ENCODE measurements at regions not wholly inside any gene's neighbourhood (a gene's known extent, or its start where the extent isn't known, plus 50 kb on each side); places are given as distances from the start of the nearest gene placed in this dataset.

DNA sequence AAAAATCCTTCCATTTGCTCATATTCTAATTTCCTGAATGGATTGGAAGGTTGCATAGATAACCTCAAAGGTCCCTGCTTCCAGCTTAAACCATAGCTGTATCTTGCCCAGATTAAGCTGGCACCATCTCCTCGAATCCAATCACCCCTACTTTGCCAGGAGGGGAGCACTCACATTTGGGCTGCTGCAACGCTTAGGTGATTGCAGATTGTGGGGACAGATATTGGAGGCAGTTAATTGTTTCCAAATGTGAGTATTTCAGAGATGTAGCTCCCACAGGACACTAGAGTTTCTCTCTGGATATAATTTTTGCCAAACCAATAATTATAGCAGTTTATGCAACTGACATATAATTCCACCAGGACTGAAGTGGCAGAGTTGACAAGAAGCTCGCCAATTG lies 53.5 kb upstream of the ACSL1 start:
- Histone ChIP-seq H3K27ac (ENCODE audit: low read depth in 2 of 2, low read length in 2 of 2) (no peak overlapping the region), H3K4me1 (ENCODE audit: control insufficient read depth in 2 of 3, insufficient read depth in 2 of 3, low read depth in 1 of 3, low read length in 3 of 3) (peaks cover 0 to 15% (median 5%) of the 10 kb centered on the region in 3 donors), H3K9me3 (ENCODE audit: control insufficient read depth in 2 of 3, insufficient read depth in 1 of 3, low read length in 3 of 3) (no peaks in the 10 kb centered on the region), H3K27me3 (ENCODE audit: control insufficient read depth, insufficient read depth, low read length) (no peaks in the 10 kb centered on the region), H3K4me3 (ENCODE audit: low read length in 3 of 3) (no peak overlapping the region), H3K36me3 (ENCODE audit: control insufficient read depth in 2 of 3, insufficient read depth in 3 of 3, low read length in 3 of 3) (no peaks in the 10 kb centered on the region), H3K9ac (ENCODE audit: low read length in 3 of 3) (no peak overlapping the region)
- FAIRE-seq (no peak), DNase-seq (no peak)
- TF ChIP-seq, protein P1, sequence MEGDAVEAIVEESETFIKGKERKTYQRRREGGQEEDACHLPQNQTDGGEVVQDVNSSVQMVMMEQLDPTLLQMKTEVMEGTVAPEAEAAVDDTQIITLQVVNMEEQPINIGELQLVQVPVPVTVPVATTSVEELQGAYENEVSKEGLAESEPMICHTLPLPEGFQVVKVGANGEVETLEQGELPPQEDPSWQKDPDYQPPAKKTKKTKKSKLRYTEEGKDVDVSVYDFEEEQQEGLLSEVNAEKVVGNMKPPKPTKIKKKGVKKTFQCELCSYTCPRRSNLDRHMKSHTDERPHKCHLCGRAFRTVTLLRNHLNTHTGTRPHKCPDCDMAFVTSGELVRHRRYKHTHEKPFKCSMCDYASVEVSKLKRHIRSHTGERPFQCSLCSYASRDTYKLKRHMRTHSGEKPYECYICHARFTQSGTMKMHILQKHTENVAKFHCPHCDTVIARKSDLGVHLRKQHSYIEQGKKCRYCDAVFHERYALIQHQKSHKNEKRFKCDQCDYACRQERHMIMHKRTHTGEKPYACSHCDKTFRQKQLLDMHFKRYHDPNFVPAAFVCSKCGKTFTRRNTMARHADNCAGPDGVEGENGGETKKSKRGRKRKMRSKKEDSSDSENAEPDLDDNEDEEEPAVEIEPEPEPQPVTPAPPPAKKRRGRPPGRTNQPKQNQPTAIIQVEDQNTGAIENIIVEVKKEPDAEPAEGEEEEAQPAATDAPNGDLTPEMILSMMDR (IDR thresholded peaks at IDR 0.05; ENCODE audit: borderline replicate concordance, extremely low read depth, insufficient read depth), result no peak
- intact Hi-C loops (cut with DNase I), result no loop called here

DNA sequence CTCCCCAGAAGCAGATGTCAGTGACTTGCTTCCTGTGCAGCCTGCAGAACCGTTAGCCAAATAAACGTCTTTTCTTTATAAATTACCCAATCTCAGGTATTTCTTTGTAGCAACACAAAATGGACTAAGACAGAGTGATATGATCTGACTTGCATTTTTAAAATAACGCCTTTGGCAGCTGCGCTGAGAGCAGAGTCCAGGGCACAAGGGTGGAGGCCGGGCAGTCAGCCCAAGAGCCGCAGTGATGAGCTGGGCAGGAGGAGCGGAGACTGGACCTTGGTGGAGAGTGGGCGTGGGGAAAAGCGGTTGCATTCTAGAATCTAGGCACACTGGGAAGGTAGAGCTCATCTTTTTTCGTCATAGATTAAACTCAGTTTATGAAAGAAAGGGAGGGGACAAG lies 56.5 kb upstream of the ACSL1 start:
- no peaks in the 10 kb centered on the region for H3K36me3 ChIP-seq (ENCODE audit: control insufficient read depth in 2 of 3, insufficient read depth in 3 of 3, low read length in 3 of 3)
- peak overlapping the region in 1 of 3 donors; percentile 7 for H3K4me3 ChIP-seq (ENCODE audit: low read length in 3 of 3)
- no peak for FAIRE-seq
- H3K9ac ChIP-seq (ENCODE audit: low read length in 3 of 3), result no peak overlapping the region
- peaks cover 0 to 17% (median 15%) of the 10 kb centered on the region in 3 donors for H3K4me1 ChIP-seq (ENCODE audit: control insufficient read depth in 2 of 3, insufficient read depth in 2 of 3, low read depth in 1 of 3, low read length in 3 of 3)
- TF ChIP-seq, protein P1 (IDR thresholded peaks at IDR 0.05; ENCODE audit: borderline replicate concordance, extremely low read depth, insufficient read depth), result no peak
- H3K9me3 ChIP-seq (ENCODE audit: control insufficient read depth in 2 of 3, insufficient read depth in 1 of 3, low read length in 3 of 3), result no peaks in the 10 kb centered on the region
- intact Hi-C loops (cut with DNase I), result no loop called here
- no peak for DNase-seq
- H3K27ac ChIP-seq (ENCODE audit: low read depth in 2 of 2, low read length in 2 of 2), result peak overlapping the region; percentile 48 to 49
- no peaks in the 10 kb centered on the region for H3K27me3 ChIP-seq (ENCODE audit: control insufficient read depth, insufficient read depth, low read length)

DNA sequence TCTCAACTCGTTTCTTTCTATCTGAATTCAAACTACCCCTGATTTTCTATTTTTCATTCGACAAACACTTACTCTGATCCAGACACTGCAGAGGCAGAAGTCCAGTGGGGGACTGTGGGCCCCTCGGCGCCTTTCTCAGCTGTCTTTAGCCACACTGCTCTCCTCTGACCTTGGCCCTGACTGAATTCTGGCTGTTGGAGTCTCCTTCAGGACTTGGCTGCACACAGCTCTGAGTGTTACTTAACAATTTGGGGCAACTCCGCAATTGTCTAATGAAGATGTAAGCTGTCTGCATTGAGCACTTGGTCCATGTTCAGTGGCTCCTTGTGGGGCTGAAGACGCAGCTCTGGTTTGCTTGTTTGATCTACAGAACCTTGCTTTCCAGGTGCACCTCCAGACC lies 57.3 kb upstream of the ACSL1 start:
- TF ChIP-seq, protein P1 (IDR thresholded peaks at IDR 0.05; ENCODE audit: borderline replicate concordance, extremely low read depth, insufficient read depth), result no peak
- no peak overlapping the region for H3K9ac ChIP-seq (ENCODE audit: low read length in 3 of 3)
- intact Hi-C loops (cut with DNase I), result no loop called here
- FAIRE-seq (no peak), DNase-seq (no peak)
- H3K9me3 ChIP-seq (ENCODE audit: control insufficient read depth in 2 of 3, insufficient read depth in 1 of 3, low read length in 3 of 3), result no peaks in the 10 kb centered on the region
- no peak overlapping the region for H3K4me3 ChIP-seq (ENCODE audit: low read length in 3 of 3)
- peak overlapping the region in 1 of 2 donors; percentile 78 for H3K27ac ChIP-seq (ENCODE audit: low read depth in 2 of 2, low read length in 2 of 2)
- H3K4me1 ChIP-seq (ENCODE audit: control insufficient read depth in 2 of 3, insufficient read depth in 2 of 3, low read depth in 1 of 3, low read length in 3 of 3), result peaks cover 0 to 17% (median 15%) of the 10 kb centered on the region in 3 donors
- no peaks in the 10 kb centered on the region for H3K27me3 ChIP-seq (ENCODE audit: control insufficient read depth, insufficient read depth, low read length)
- H3K36me3 ChIP-seq (ENCODE audit: control insufficient read depth in 2 of 3, insufficient read depth in 3 of 3, low read length in 3 of 3), result no peaks in the 10 kb centered on the region

DNA sequence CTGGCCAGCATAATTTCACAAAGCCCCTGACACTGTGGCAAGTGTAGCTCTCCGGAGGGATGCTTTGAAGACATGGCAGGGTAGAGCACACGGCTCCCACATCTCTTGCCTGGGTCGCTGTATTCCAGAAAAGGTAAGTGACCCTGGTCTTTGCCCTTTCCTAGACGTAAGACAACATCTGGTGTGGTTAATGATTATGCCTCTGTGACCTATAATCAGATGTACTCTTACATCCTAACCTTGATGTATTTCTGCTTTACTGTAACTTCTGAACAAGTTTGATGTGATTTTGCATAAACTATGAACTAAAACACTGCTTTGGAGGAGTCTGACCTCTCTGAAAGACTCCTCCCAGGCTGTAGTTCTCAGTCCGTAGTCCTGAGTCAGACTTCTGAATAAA lies 59.1 kb upstream of the ACSL1 start:
- Histone ChIP-seq H3K9me3 (ENCODE audit: control insufficient read depth in 2 of 3, insufficient read depth in 1 of 3, low read length in 3 of 3) (no peaks in the 10 kb centered on the region), H3K4me3 (ENCODE audit: low read length in 3 of 3) (no peak overlapping the region), H3K36me3 (ENCODE audit: control insufficient read depth in 2 of 3, insufficient read depth in 3 of 3, low read length in 3 of 3) (no peaks in the 10 kb centered on the region), H3K27ac (ENCODE audit: low read depth in 2 of 2, low read length in 2 of 2) (peak overlapping the region in 1 of 2 donors; percentile 66), H3K9ac (ENCODE audit: low read length in 3 of 3) (no peak overlapping the region), H3K27me3 (ENCODE audit: control insufficient read depth, insufficient read depth, low read length) (no peaks in the 10 kb centered on the region), H3K4me1 (ENCODE audit: control insufficient read depth in 2 of 3, insufficient read depth in 2 of 3, low read depth in 1 of 3, low read length in 3 of 3) (peaks cover 0 to 20% (median 15%) of the 10 kb centered on the region in 3 donors)
- TF ChIP-seq, protein P1 (IDR thresholded peaks at IDR 0.05; ENCODE audit: borderline replicate concordance, extremely low read depth, insufficient read depth), result no peak
- peak in 1 of 5 donors; percentile 12 for DNase-seq
- FAIRE-seq, result no peak
- intact Hi-C loops (cut with DNase I), result no loop called here

Data from kidney (tissue), 13 donors.